ENCODE measurements at regions not wholly inside any gene's neighbourhood (a gene's known extent, or its start where the extent isn't known, plus 50 kb on each side); places are given as distances from the start of the nearest gene placed in this dataset.

- TF ChIP-seq CTCF (IDR thresholded peaks at IDR 0.05; ENCODE audit: borderline replicate concordance, extremely low read depth, low read length, poor library complexity, severe bottlenecking) (no peak), EZH2 (IDR thresholded peaks at IDR 0.05; ENCODE audit: borderline replicate concordance, low read depth, low read length, severe bottlenecking) (no peak)
These were observed 955.8 kb upstream of the LRRTM1 start for GRCh38 chr2:81260320-81260719.
